ELF-1 (cell line): ENCODE measurements at regions not wholly inside any gene's neighbourhood (a gene's known extent, or its start where the extent isn't known, plus 50 kb on each side); places are given as distances from the start of the nearest gene placed in this dataset.

Source experiments
- DNase-seq: peaks from one replicate; pipeline ENCODE4 v3.0.0-alpha.2; 2016; ENCODE audit warnings: low read depth, low spot score

- no peak for DNase-seq
Observed at GRCh38 chr4:4637710-4638109, 95.9 kb upstream of the STX18 start.

GRCh38 chr4:4633431-4633830 lies 91.6 kb upstream of the STX18 start:
- DNase-seq: no peak

GRCh38 chr4:4631150-4631549 lies 89.3 kb upstream of the STX18 start:
- DNase-seq: no peak

GRCh38 chr4:4627906-4628305 lies 86.1 kb upstream of the STX18 start:
- DNase-seq: no peak

- no peak for DNase-seq
Observed at GRCh38 chr4:4627111-4627510, 85.3 kb upstream of the STX18 start.

GRCh38 chr4:4625488-4625887 lies 83.6 kb upstream of the STX18 start:
- no peak for DNase-seq

- DNase-seq: no peak
Observed at GRCh38 chr4:4624276-4624897, 82.5 kb upstream of the STX18 start.

- no peak for DNase-seq
Observed at GRCh38 chr4:4619821-4620220, 78.0 kb upstream of the STX18 start.

- DNase-seq: no peak
Observed at GRCh38 chr4:4618847-4619246, 77.0 kb upstream of the STX18 start.

GRCh38 chr4:4614925-4615678 lies 73.3 kb upstream of the STX18 start:
- no peak for DNase-seq

GRCh38 chr4:4613641-4614286 lies 71.9 kb upstream of the STX18 start:
- no peak for DNase-seq

- no peak for DNase-seq
Observed at GRCh38 chr4:4613126-4613465, 71.2 kb upstream of the STX18 start.

- no peak for DNase-seq
Observed at GRCh38 chr4:4610672-4611071, 68.8 kb upstream of the STX18 start.

- no peak for DNase-seq
Observed at GRCh38 chr4:4609622-4610334, 67.9 kb upstream of the STX18 start.

GRCh38 chr4:4608214-4608537 lies 66.3 kb upstream of the STX18 start:
- DNase-seq: no peak

GRCh38 chr4:4607336-4608213 lies 65.7 kb upstream of the STX18 start:
- DNase-seq: no peak

GRCh38 chr4:4606321-4606720 lies 64.5 kb upstream of the STX18 start:
- DNase-seq: no peak

- DNase-seq: no peak
Observed at GRCh38 chr4:4605849-4606248, 64.0 kb upstream of the STX18 start.

- no peak for DNase-seq
Observed at GRCh38 chr4:4603592-4603991, 61.7 kb upstream of the STX18 start.

GRCh38 chr4:4603067-4603466 lies 61.2 kb upstream of the STX18 start:
- DNase-seq: no peak

- no peak for DNase-seq
Observed at GRCh38 chr4:4602468-4602867, 60.6 kb upstream of the STX18 start.
